ENCODE measurements at regions not wholly inside any gene's neighbourhood (a gene's known extent, or its start where the extent isn't known, plus 50 kb on each side); places are given as distances from the start of the nearest gene placed in this dataset.
A peak's percentile ranks its signal among the peaks of the same experiment; 100 is the strongest.

- no peak for DNase-seq (ENCODE audit: low spot score in 2 of 2)
- Mint-ChIP-seq H3K27me3 (no peaks in the 10 kb centered on the region), H3K9me3 (no peaks in the 10 kb centered on the region), H3K36me3 (no peaks in the 10 kb centered on the region), H3K4me3 (no peak overlapping the region), H3K27ac (no peak overlapping the region), H3K4me1 (peaks cover 13% of the 10 kb centered on the region)
- no peak for ATAC-seq (ENCODE audit: low read depth)
These were observed 153.3 kb upstream of the VRK2 start for GRCh38 chr2:57893347-57893746.

GRCh38 chr2:57893786-57894185, 152.8 kb upstream of the VRK2 start:
- ATAC-seq (ENCODE audit: low read depth): no peak
- Mint-ChIP-seq H3K9me3 (no peaks in the 10 kb centered on the region), H3K4me3 (no peak overlapping the region), H3K27me3 (no peaks in the 10 kb centered on the region), H3K4me1 (peaks cover 13% of the 10 kb centered on the region), H3K27ac (no peak overlapping the region), H3K36me3 (no peaks in the 10 kb centered on the region)
- no peak for DNase-seq (ENCODE audit: low spot score in 2 of 2)

- no peak overlapping the region for H3K4me3 Mint-ChIP-seq
- H3K4me1 Mint-ChIP-seq: peaks cover 13% of the 10 kb centered on the region
- no peak for ATAC-seq (ENCODE audit: low read depth)
- DNase-seq (ENCODE audit: low spot score in 2 of 2): no peak
- H3K27ac Mint-ChIP-seq: no peak overlapping the region
- no peaks in the 10 kb centered on the region for H3K9me3 Mint-ChIP-seq
- no peaks in the 10 kb centered on the region for H3K27me3 Mint-ChIP-seq
- no peaks in the 10 kb centered on the region for H3K36me3 Mint-ChIP-seq
These were observed 152.2 kb upstream of the VRK2 start for GRCh38 chr2:57894381-57894780.

- no peaks in the 10 kb centered on the region for H3K36me3 Mint-ChIP-seq
- H3K4me3 Mint-ChIP-seq: no peak overlapping the region
- no peak overlapping the region for H3K27ac Mint-ChIP-seq
- DNase-seq (ENCODE audit: low spot score in 2 of 2) (no peak), ATAC-seq (ENCODE audit: low read depth) (no peak)
- no peaks in the 10 kb centered on the region for H3K9me3 Mint-ChIP-seq
- H3K27me3 Mint-ChIP-seq: no peaks in the 10 kb centered on the region
- peaks cover 12% of the 10 kb centered on the region for H3K4me1 Mint-ChIP-seq
These were observed 148.7 kb upstream of the VRK2 start for GRCh38 chr2:57897920-57898319.

- no peaks in the 10 kb centered on the region for H3K9me3 Mint-ChIP-seq
- DNase-seq (ENCODE audit: low spot score in 2 of 2) (no peak), ATAC-seq (ENCODE audit: low read depth) (no peak)
- H3K27me3 Mint-ChIP-seq: no peaks in the 10 kb centered on the region
- no peak overlapping the region for H3K4me3 Mint-ChIP-seq
- peaks cover 7% of the 10 kb centered on the region for H3K4me1 Mint-ChIP-seq
- H3K36me3 Mint-ChIP-seq: no peaks in the 10 kb centered on the region
- no peak overlapping the region for H3K27ac Mint-ChIP-seq
These were observed 146.7 kb upstream of the VRK2 start for GRCh38 chr2:57899898-57900297.

- ATAC-seq (ENCODE audit: low read depth) (no peak), DNase-seq (ENCODE audit: low spot score in 2 of 2) (no peak)
- Mint-ChIP-seq H3K27ac (no peak overlapping the region), H3K4me1 (peaks cover 12% of the 10 kb centered on the region), H3K9me3 (peaks cover 4% of the 10 kb centered on the region), H3K36me3 (peaks cover 4% of the 10 kb centered on the region), H3K4me3 (no peak overlapping the region), H3K27me3 (no peaks in the 10 kb centered on the region)
These were observed 144.0 kb upstream of the VRK2 start for GRCh38 chr2:57902578-57902977.

GRCh38 chr2:57906152-57906732, 140.4 kb upstream of the VRK2 start:
- DNase-seq (ENCODE audit: low spot score in 2 of 2): peak in 1 of 2 donors; percentile 27
- ATAC-seq (ENCODE audit: low read depth): peak; percentile 51
- Mint-ChIP-seq H3K27ac (peak overlapping the region; percentile 64), H3K4me3 (no peak overlapping the region), H3K4me1 (peaks cover 16% of the 10 kb centered on the region), H3K9me3 (peaks cover 6% of the 10 kb centered on the region), H3K36me3 (peaks cover 10% of the 10 kb centered on the region), H3K27me3 (no peaks in the 10 kb centered on the region)

GRCh38 chr2:57907411-57907810, 139.2 kb upstream of the VRK2 start:
- H3K4me1 Mint-ChIP-seq: peaks cover 16% of the 10 kb centered on the region
- H3K27me3 Mint-ChIP-seq: no peaks in the 10 kb centered on the region
- DNase-seq (ENCODE audit: low spot score in 2 of 2) (no peak), ATAC-seq (ENCODE audit: low read depth) (no peak)
- H3K27ac Mint-ChIP-seq: peak overlapping the region; percentile 97
- peaks cover 6% of the 10 kb centered on the region for H3K9me3 Mint-ChIP-seq
- H3K36me3 Mint-ChIP-seq: peaks cover 12% of the 10 kb centered on the region
- H3K4me3 Mint-ChIP-seq: no peak overlapping the region

- Mint-ChIP-seq H3K27me3 (no peaks in the 10 kb centered on the region), H3K27ac (peak overlapping the region; percentile 97), H3K36me3 (peaks cover 12% of the 10 kb centered on the region), H3K9me3 (peaks cover 6% of the 10 kb centered on the region), H3K4me3 (no peak overlapping the region), H3K4me1 (peaks cover 16% of the 10 kb centered on the region)
- ATAC-seq (ENCODE audit: low read depth): peak; percentile 89
- peak in 1 of 2 donors; percentile 36 for DNase-seq (ENCODE audit: low spot score in 2 of 2)
These were observed 137.9 kb upstream of the VRK2 start for GRCh38 chr2:57908736-57909161.

- H3K4me3 Mint-ChIP-seq: no peak overlapping the region
- no peaks in the 10 kb centered on the region for H3K27me3 Mint-ChIP-seq
- H3K27ac Mint-ChIP-seq: no peak overlapping the region
- no peaks in the 10 kb centered on the region for H3K4me1 Mint-ChIP-seq
- DNase-seq (ENCODE audit: low spot score in 2 of 2) (no peak), ATAC-seq (ENCODE audit: low read depth) (no peak)
- peaks cover 2% of the 10 kb centered on the region for H3K9me3 Mint-ChIP-seq
- H3K36me3 Mint-ChIP-seq: no peaks in the 10 kb centered on the region
These were observed 128.5 kb upstream of the VRK2 start for GRCh38 chr2:57918126-57918525.

- Mint-ChIP-seq H3K4me1 (peaks cover 7% of the 10 kb centered on the region), H3K36me3 (no peaks in the 10 kb centered on the region), H3K9me3 (peaks cover 6% of the 10 kb centered on the region), H3K27me3 (no peaks in the 10 kb centered on the region), H3K27ac (peak overlapping the region; percentile 45), H3K4me3 (no peak overlapping the region)
- ATAC-seq (ENCODE audit: low read depth) (no peak), DNase-seq (ENCODE audit: low spot score in 2 of 2) (no peak)
These were observed 126.2 kb upstream of the VRK2 start for GRCh38 chr2:57920342-57920939.

GRCh38 chr2:57934659-57935058, 111.9 kb upstream of the VRK2 start:
- Mint-ChIP-seq H3K36me3 (peaks cover 19% of the 10 kb centered on the region), H3K4me1 (no peaks in the 10 kb centered on the region), H3K27me3 (no peaks in the 10 kb centered on the region), H3K9me3 (peaks cover 24% of the 10 kb centered on the region), H3K4me3 (no peak overlapping the region), H3K27ac (no peak overlapping the region)
- ATAC-seq (ENCODE audit: low read depth): no peak
- DNase-seq (ENCODE audit: low spot score in 2 of 2): no peak

GRCh38 chr2:57936216-57936615, 110.4 kb upstream of the VRK2 start:
- H3K9me3 Mint-ChIP-seq: peaks cover 19% of the 10 kb centered on the region
- DNase-seq (ENCODE audit: low spot score in 2 of 2): no peak

GRCh38 chr2:57937456-57937855, 109.2 kb upstream of the VRK2 start:
- H3K4me3 Mint-ChIP-seq: no peak overlapping the region
- no peak for ATAC-seq (ENCODE audit: low read depth)
- H3K27me3 Mint-ChIP-seq: no peaks in the 10 kb centered on the region
- H3K4me1 Mint-ChIP-seq: no peaks in the 10 kb centered on the region
- no peak for DNase-seq (ENCODE audit: low spot score in 2 of 2)
- peaks cover 13% of the 10 kb centered on the region for H3K36me3 Mint-ChIP-seq
- H3K9me3 Mint-ChIP-seq: peaks cover 13% of the 10 kb centered on the region
- no peak overlapping the region for H3K27ac Mint-ChIP-seq

More at GRCh38 chr2:57936216-57936615, 110.4 kb upstream of the VRK2 start:
- no peak overlapping the region for H3K4me3 Mint-ChIP-seq
- H3K27me3 Mint-ChIP-seq: no peaks in the 10 kb centered on the region
- ATAC-seq (ENCODE audit: low read depth): no peak
- H3K36me3 Mint-ChIP-seq: peaks cover 19% of the 10 kb centered on the region
- no peaks in the 10 kb centered on the region for H3K4me1 Mint-ChIP-seq
- no peak overlapping the region for H3K27ac Mint-ChIP-seq

- Mint-ChIP-seq H3K9me3 (peaks cover under 1% of the 10 kb centered on the region), H3K27ac (no peak overlapping the region), H3K27me3 (no peaks in the 10 kb centered on the region), H3K4me3 (no peak overlapping the region), H3K36me3 (peaks cover 6% of the 10 kb centered on the region), H3K4me1 (no peaks in the 10 kb centered on the region)
- ATAC-seq (ENCODE audit: low read depth) (no peak), DNase-seq (ENCODE audit: low spot score in 2 of 2) (no peak)
These were observed 104.8 kb upstream of the VRK2 start for GRCh38 chr2:57941816-57942215.

Measured in memory B cell (primary cell).